ENCODE measurements at regions not wholly inside any gene's neighbourhood (a gene's known extent, or its start where the extent isn't known, plus 50 kb on each side); places are given as distances from the start of the nearest gene placed in this dataset.

- no peak for TF ChIP-seq CTCF (IDR thresholded peaks at IDR 0.05; ENCODE audit: low read depth, low read length, missing input control)
- no peak for TF ChIP-seq NR2F2 (IDR thresholded peaks at IDR 0.05)
- TF ChIP-seq TAF1 (conservative IDR thresholded peaks at IDR 0.05): no peak
- peak in 1 of 2 donors; percentile 9 for TF ChIP-seq RAD21 (IDR thresholded peaks at IDR 0.05)
- peak in 1 of 2 donors; percentile 24 for TF ChIP-seq HNF4A (conservative IDR thresholded peaks at IDR 0.05)
- TF ChIP-seq MAX (IDR thresholded peaks at IDR 0.05): no peak
- no peak for TF ChIP-seq FOXA1 (IDR thresholded peaks at IDR 0.05)
- peak; percentile 17 for TF ChIP-seq YY1 (IDR thresholded peaks at IDR 0.05)
Measured at GRCh38 chr3:48082580-48083184, 66.5 kb upstream of the MAP4 start (continued).

GRCh38 chr3:48077815-48078214, 61.6 kb upstream of the MAP4 start:
- no peaks in the 10 kb centered on the region for H3K27me3 ChIP-seq (ENCODE audit: control insufficient read depth in 4 of 4, insufficient read depth in 4 of 4, low read length in 3 of 4)
- DNase-seq (ENCODE audit: low spot score): no peak
- no peaks in the 10 kb centered on the region for H3K9me3 ChIP-seq (ENCODE audit: control insufficient read depth in 4 of 4, low read length in 3 of 4)
- WGBS: 80% methylated on average over 2 of the region's 2 CpGs
- H3K27ac ChIP-seq (ENCODE audit: low read depth in 1 of 2, low read length in 2 of 2): no peak overlapping the region
- no peak overlapping the region for H3K4me3 ChIP-seq (ENCODE audit: low read depth in 1 of 3, low read length in 3 of 3)
- H3K9ac ChIP-seq (ENCODE audit: low read depth in 1 of 2, low read length in 2 of 2): no peak overlapping the region
- no peak for TF ChIP-seq ZBTB33 (IDR thresholded peaks at IDR 0.05)
- no peak for TF ChIP-seq GABPA (IDR thresholded peaks at IDR 0.05 in 1 of 2, conservative IDR thresholded peaks at IDR 0.05 in 1 of 2)
- no peak for TF ChIP-seq EGR1 (IDR thresholded peaks at IDR 0.05; ENCODE audit: low read depth in 2 of 2)
- TF ChIP-seq RXRA (IDR thresholded peaks at IDR 0.05): no peak
- no peak for TF ChIP-seq NR2F2 (IDR thresholded peaks at IDR 0.05)
- TF ChIP-seq HNF4A (conservative IDR thresholded peaks at IDR 0.05): no peak
- TF ChIP-seq RAD21 (IDR thresholded peaks at IDR 0.05): no peak
- no peak for TF ChIP-seq FOXA1 (IDR thresholded peaks at IDR 0.05)
- no peak for TF ChIP-seq JUND (IDR thresholded peaks at IDR 0.05)
- TF ChIP-seq SP1 (IDR thresholded peaks at IDR 0.05): no peak
- no peak for TF ChIP-seq TAF1 (conservative IDR thresholded peaks at IDR 0.05)
- TF ChIP-seq HNF4G (IDR thresholded peaks at IDR 0.05): no peak
- no peak for TF ChIP-seq YY1 (IDR thresholded peaks at IDR 0.05)
- TF ChIP-seq MAX (IDR thresholded peaks at IDR 0.05): no peak
- TF ChIP-seq FOXA2 (IDR thresholded peaks at IDR 0.05): no peak
- TF ChIP-seq ATF3 (IDR thresholded peaks at IDR 0.05): no peak
- no peak for TF ChIP-seq REST (IDR thresholded peaks at IDR 0.05)
- peaks cover 0 to 1% (median 0%) of the 10 kb centered on the region in 4 donors for H3K36me3 ChIP-seq (ENCODE audit: control insufficient read depth in 4 of 4, insufficient read depth in 3 of 4, low read depth in 1 of 4, low read length in 3 of 4)
- peaks cover 2 to 5% (median 3%) of the 10 kb centered on the region in 4 donors for H3K4me1 ChIP-seq (ENCODE audit: control insufficient read depth in 4 of 4, insufficient read depth in 4 of 4, low read length in 3 of 4)
